ENCODE measurements at regions not wholly inside any gene's neighbourhood (a gene's known extent, or its start where the extent isn't known, plus 50 kb on each side); places are given as distances from the start of the nearest gene placed in this dataset.

DNA sequence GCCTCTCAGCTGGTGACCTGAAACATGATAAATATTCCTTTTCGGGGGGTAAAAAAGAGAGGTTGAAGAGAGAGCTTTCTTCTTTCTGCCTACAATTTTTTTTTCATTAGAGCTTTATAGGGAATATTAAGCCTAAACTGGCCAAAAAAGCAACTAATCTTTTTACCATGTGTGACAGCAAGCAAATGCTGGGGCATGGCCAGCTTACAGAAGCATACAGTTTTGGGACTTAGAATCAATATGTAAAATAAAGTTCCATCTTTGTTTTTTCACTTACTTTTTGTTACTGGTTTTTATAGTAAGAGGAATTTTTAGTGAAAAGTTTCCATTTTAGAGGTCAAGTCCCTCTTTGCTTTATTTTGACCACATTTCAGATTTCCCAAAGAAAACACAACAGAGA, 301.2 kb upstream of the DEPDC1 start:
- Histone ChIP-seq H4K20me1 (ENCODE audit: insufficient read depth) (no peaks in the 10 kb centered on the region), H3K4me2 (ENCODE audit: unreplicated experiment) (no peak overlapping the region), H3K27ac (no peak overlapping the region), H3K9me2 (ENCODE audit: insufficient read depth) (no peaks in the 10 kb centered on the region), H3F3A (ENCODE audit: insufficient read depth) (no peaks in the 10 kb centered on the region), H2AFZ (no peak overlapping the region), H3K36me3 (ENCODE audit: low read depth) (no peaks in the 10 kb centered on the region), H3K4me1 (ENCODE audit: insufficient read depth) (no peaks in the 10 kb centered on the region), H3K4me3 (no peak overlapping the region), H3K27me3 (replicated peaks; ENCODE audit: insufficient read depth) (no peaks in the 10 kb centered on the region), H3K79me2 (ENCODE audit: insufficient read depth) (no peaks in the 10 kb centered on the region), H3K9me3 (ENCODE audit: low read depth) (no peaks in the 10 kb centered on the region), H3K9ac (no peak overlapping the region)
- no peak for DNase-seq
- WGBS, 2 experiments (ENCODE audit: low coverage in 1 of 2, low lambda C conversion rate in 2 of 2, missing lambda C conversion rate in 2 of 2), result 22 to 27% methylated on average over 1 of the region's 1 CpG
- in situ Hi-C loops (cut with MboI), result no loop called here
- TF ChIP-seq EZH2 (IDR thresholded peaks at IDR 0.05; ENCODE audit: insufficient read depth, poor library complexity, severe bottlenecking), result no peak
- no peak for TF ChIP-seq EZH2phosphoT487 (IDR thresholded peaks at IDR 0.05; ENCODE audit: insufficient read depth, low read depth)

DNA sequence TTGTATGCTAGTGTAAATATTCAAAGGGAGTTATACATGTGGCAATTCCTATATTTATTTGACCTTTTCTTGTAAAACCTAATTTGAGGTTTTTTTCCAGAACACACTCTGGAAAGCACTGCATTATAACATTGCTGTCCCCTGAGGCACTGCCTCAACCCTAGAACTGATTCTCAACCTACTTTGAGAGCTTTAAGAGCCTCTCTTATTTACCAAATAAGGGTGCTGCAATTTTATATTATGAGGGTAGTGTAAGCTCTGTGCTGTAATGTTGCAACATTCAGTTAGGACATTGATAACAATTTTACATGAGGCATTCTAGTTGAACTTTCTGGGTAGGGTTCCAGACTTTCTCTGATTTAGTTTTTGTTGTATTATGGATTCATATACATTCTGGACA, 302.2 kb upstream of the DEPDC1 start:
- in situ Hi-C loops (cut with MboI), result no loop called here
- H3K4me2 ChIP-seq (ENCODE audit: unreplicated experiment), result no peak overlapping the region
- H3K36me3 ChIP-seq (ENCODE audit: low read depth), result no peaks in the 10 kb centered on the region
- no peaks in the 10 kb centered on the region for H3K4me1 ChIP-seq (ENCODE audit: insufficient read depth)
- no peaks in the 10 kb centered on the region for H3K27me3 ChIP-seq (replicated peaks; ENCODE audit: insufficient read depth)
- H3K9me3 ChIP-seq (ENCODE audit: low read depth), result no peaks in the 10 kb centered on the region
- no peak overlapping the region for H3K27ac ChIP-seq
- no peaks in the 10 kb centered on the region for H3K79me2 ChIP-seq (ENCODE audit: insufficient read depth)
- no peaks in the 10 kb centered on the region for H3K9me2 ChIP-seq (ENCODE audit: insufficient read depth)
- DNase-seq, result no peak
- H3F3A ChIP-seq (ENCODE audit: insufficient read depth), result no peaks in the 10 kb centered on the region
- H3K4me3 ChIP-seq, result no peak overlapping the region
- no peak overlapping the region for H3K9ac ChIP-seq
- TF ChIP-seq EZH2 (IDR thresholded peaks at IDR 0.05; ENCODE audit: insufficient read depth, poor library complexity, severe bottlenecking) (no peak), EZH2phosphoT487 (IDR thresholded peaks at IDR 0.05; ENCODE audit: insufficient read depth, low read depth) (no peak)
- H4K20me1 ChIP-seq (ENCODE audit: insufficient read depth), result no peaks in the 10 kb centered on the region
- H2AFZ ChIP-seq, result no peak overlapping the region

DNA sequence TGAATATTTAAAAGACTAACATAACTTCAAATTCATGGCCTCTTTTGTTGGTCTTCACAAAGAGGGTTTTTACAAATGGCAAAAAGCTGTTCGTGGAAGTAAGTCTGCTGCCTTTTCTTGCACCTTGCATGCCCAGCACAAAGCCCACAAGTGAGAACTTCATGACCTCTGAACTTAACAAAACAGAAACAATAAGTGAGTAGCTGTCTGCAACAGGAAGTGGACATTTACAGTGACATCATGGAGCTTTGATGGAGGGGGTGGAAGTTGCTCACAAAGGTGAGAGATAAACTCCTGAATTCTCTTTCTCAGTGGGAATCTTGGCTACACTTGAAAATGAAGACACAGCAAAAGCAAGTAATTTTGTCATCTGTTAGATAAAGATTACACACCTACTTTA, 303.3 kb upstream of the DEPDC1 start:
- H3K4me1 ChIP-seq (ENCODE audit: insufficient read depth), result no peaks in the 10 kb centered on the region
- no peaks in the 10 kb centered on the region for H4K20me1 ChIP-seq (ENCODE audit: insufficient read depth)

DNA sequence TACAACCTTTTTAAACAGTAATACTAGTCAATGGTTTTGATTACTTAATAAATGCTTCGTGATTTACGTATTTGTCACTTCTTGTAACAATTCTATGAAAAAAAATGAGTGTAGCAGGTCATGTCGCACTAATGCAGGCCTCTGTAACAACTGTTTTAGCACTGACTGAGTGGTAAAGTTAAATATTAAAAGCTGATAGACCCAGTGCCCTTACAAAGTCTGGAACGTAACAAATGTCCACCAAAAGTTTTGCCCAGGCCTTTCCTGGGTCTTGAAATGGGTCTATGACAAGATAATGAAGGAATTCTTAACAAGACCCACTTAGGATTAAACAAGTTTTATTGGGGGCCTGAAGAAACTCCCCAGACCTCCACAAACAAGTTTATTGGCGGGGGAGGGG, 304.6 kb upstream of the DEPDC1 start:
- in situ Hi-C loops (cut with MboI), result no loop called here
- WGBS, 2 experiments (ENCODE audit: low coverage in 1 of 2, low lambda C conversion rate in 2 of 2, missing lambda C conversion rate in 2 of 2), result 19 to 25% methylated on average over 5 of the region's 5 CpGs
- Histone ChIP-seq H3K27me3 (replicated peaks; ENCODE audit: insufficient read depth) (no peaks in the 10 kb centered on the region), H3K9me2 (ENCODE audit: insufficient read depth) (no peaks in the 10 kb centered on the region), H3K36me3 (ENCODE audit: low read depth) (no peaks in the 10 kb centered on the region), H3K4me1 (ENCODE audit: insufficient read depth) (no peaks in the 10 kb centered on the region), H4K20me1 (ENCODE audit: insufficient read depth) (no peaks in the 10 kb centered on the region), H3K4me2 (ENCODE audit: unreplicated experiment) (no peak overlapping the region), H3K9ac (no peak overlapping the region), H2AFZ (no peak overlapping the region), H3F3A (ENCODE audit: insufficient read depth) (no peaks in the 10 kb centered on the region), H3K4me3 (no peak overlapping the region), H3K79me2 (ENCODE audit: insufficient read depth) (no peaks in the 10 kb centered on the region), H3K27ac (no peak overlapping the region), H3K9me3 (ENCODE audit: low read depth) (no peaks in the 10 kb centered on the region)
- TF ChIP-seq EZH2phosphoT487 (IDR thresholded peaks at IDR 0.05; ENCODE audit: insufficient read depth, low read depth), result no peak
- TF ChIP-seq EZH2 (IDR thresholded peaks at IDR 0.05; ENCODE audit: insufficient read depth, poor library complexity, severe bottlenecking), result no peak
- no peak for DNase-seq

More for the DNA sequence above, 303.3 kb upstream of the DEPDC1 start:
- H3K27ac ChIP-seq, result no peak overlapping the region
- in situ Hi-C loops (cut with MboI), result no loop called here
- H3K9me3 ChIP-seq (ENCODE audit: low read depth), result no peaks in the 10 kb centered on the region
- H3K4me3 ChIP-seq, result no peak overlapping the region
- no peak overlapping the region for H2AFZ ChIP-seq
- no peak for DNase-seq
- H3K36me3 ChIP-seq (ENCODE audit: low read depth), result no peaks in the 10 kb centered on the region
- 3 to 4% methylated on average over 1 of the region's 1 CpG for WGBS, 2 experiments (ENCODE audit: low coverage in 1 of 2, low lambda C conversion rate in 2 of 2, missing lambda C conversion rate in 2 of 2)
- no peaks in the 10 kb centered on the region for H3F3A ChIP-seq (ENCODE audit: insufficient read depth)
- no peaks in the 10 kb centered on the region for H3K27me3 ChIP-seq (replicated peaks; ENCODE audit: insufficient read depth)
- H3K9me2 ChIP-seq (ENCODE audit: insufficient read depth), result no peaks in the 10 kb centered on the region
- H3K9ac ChIP-seq, result no peak overlapping the region
- TF ChIP-seq EZH2 (IDR thresholded peaks at IDR 0.05; ENCODE audit: insufficient read depth, poor library complexity, severe bottlenecking) (no peak), EZH2phosphoT487 (IDR thresholded peaks at IDR 0.05; ENCODE audit: insufficient read depth, low read depth) (no peak)
- no peaks in the 10 kb centered on the region for H3K79me2 ChIP-seq (ENCODE audit: insufficient read depth)
- no peak overlapping the region for H3K4me2 ChIP-seq (ENCODE audit: unreplicated experiment)

DNA sequence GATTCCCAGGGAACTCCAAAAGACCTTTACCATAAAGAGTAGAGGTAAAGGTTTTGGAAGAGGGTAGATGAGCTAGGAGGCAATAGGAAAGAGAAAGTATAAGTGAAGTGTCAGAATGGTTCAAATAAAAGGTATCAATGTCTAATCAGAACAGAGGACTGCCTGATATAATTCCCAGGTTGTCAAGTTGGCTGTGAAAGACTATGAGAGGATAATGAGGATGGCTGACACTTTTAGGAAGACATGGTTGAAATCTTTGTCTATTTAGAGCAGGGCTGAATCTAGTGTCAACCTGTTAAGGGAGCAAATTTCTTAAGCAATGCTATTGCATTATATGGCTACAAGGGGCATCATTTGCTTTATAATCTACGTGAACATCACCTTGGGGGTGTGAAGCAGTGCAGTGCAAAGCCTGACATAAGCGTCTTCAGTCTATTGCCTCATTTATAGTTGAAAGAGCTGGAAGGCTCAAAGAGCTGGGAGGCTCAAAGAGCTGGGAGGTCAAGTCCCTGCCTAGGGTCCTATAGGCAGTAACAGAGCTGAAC, 308.3 kb upstream of the DEPDC1 start:
- in situ Hi-C loops (cut with MboI), result no loop called here
- WGBS, 2 experiments (ENCODE audit: low coverage in 1 of 2, low lambda C conversion rate in 2 of 2, missing lambda C conversion rate in 2 of 2), result 20 to 21% methylated on average over 2 of the region's 2 CpGs
- no peaks in the 10 kb centered on the region for H3K9me3 ChIP-seq (ENCODE audit: low read depth)
- H3K9me2 ChIP-seq (ENCODE audit: insufficient read depth), result no peaks in the 10 kb centered on the region
- TF ChIP-seq EZH2phosphoT487 (IDR thresholded peaks at IDR 0.05; ENCODE audit: insufficient read depth, low read depth) (no peak), EZH2 (IDR thresholded peaks at IDR 0.05; ENCODE audit: insufficient read depth, poor library complexity, severe bottlenecking) (no peak)
- H3K27ac ChIP-seq, result no peak overlapping the region
- no peak overlapping the region for H3K4me2 ChIP-seq (ENCODE audit: unreplicated experiment)
- no peaks in the 10 kb centered on the region for H3K27me3 ChIP-seq (replicated peaks; ENCODE audit: insufficient read depth)
- H3K4me3 ChIP-seq, result no peak overlapping the region
- H2AFZ ChIP-seq, result no peak overlapping the region
- H4K20me1 ChIP-seq (ENCODE audit: insufficient read depth), result no peaks in the 10 kb centered on the region
- H3K79me2 ChIP-seq (ENCODE audit: insufficient read depth), result no peaks in the 10 kb centered on the region
- no peak overlapping the region for H3K9ac ChIP-seq
- no peaks in the 10 kb centered on the region for H3K36me3 ChIP-seq (ENCODE audit: low read depth)
- no peak for DNase-seq
- no peaks in the 10 kb centered on the region for H3K4me1 ChIP-seq (ENCODE audit: insufficient read depth)
- no peaks in the 10 kb centered on the region for H3F3A ChIP-seq (ENCODE audit: insufficient read depth)

Measured in GM23248 (cell line).